ENCODE measurements at regions not wholly inside any gene's neighbourhood (a gene's known extent, or its start where the extent isn't known, plus 50 kb on each side); places are given as distances from the start of the nearest gene placed in this dataset.

GRCh38 chr3:64456674-64457073, 231.1 kb downstream of the ADAMTS9 start:
- TF ChIP-seq ZNF225 (CRISPR knock-in tag; IDR thresholded peaks at IDR 0.05) (no peak), CTCF (CRISPR knock-in tag; IDR thresholded peaks at IDR 0.05) (no peak), MXD1 (CRISPR knock-in tag; IDR thresholded peaks at IDR 0.05) (no peak), NFE2 (CRISPR knock-in tag; IDR thresholded peaks at IDR 0.05) (no peak), ZBTB7A (CRISPR knock-in tag; IDR thresholded peaks at IDR 0.05) (no peak), IKZF5 (CRISPR knock-in tag; IDR thresholded peaks at IDR 0.05) (no peak), SMAD1 (CRISPR knock-in tag; IDR thresholded peaks at IDR 0.05; ENCODE audit: borderline replicate concordance, low read depth) (no peak), CREB1 (IDR thresholded peaks at IDR 0.05) (no peak), CREB1 (CRISPR knock-in tag; IDR thresholded peaks at IDR 0.05) (no peak), EZH2 (conservative IDR thresholded peaks at IDR 0.05; ENCODE audit: low read depth, low read length) (no peak), FOXJ3 (CRISPR knock-in tag; IDR thresholded peaks at IDR 0.05; ENCODE audit: borderline replicate concordance) (no peak), SMC3 (IDR thresholded peaks at IDR 0.05; ENCODE audit: low read length) (no peak), NR2C2 (CRISPR knock-in tag; IDR thresholded peaks at IDR 0.05; ENCODE audit: borderline replicate concordance) (no peak), TCF7 (IDR thresholded peaks at IDR 0.05; ENCODE audit: low read depth) (no peak)

Measured in HepG2 (cell line).